Right lobe of liver (tissue), 4 donors: ENCODE measurements at regions not wholly inside any gene's neighbourhood (a gene's known extent, or its start where the extent isn't known, plus 50 kb on each side); places are given as distances from the start of the nearest gene placed in this dataset.

Source experiments
- POLR2A ChIP-seq: fragments of 450-650 bp; IDR thresholded peaks from one replicate; pipeline ENCODE4 v1.6.1; 2017; ENCODE audit warnings: antibody characterized with exemption, mild to moderate bottlenecking
- TF ChIP-seq, protein P1 (sequence below), 4 donors: fragments of 200-600 bp in 3 of 4; fragments of 450-650 bp in 1 of 4; IDR thresholded peaks; one replicate each; pipeline versions ENCODE4 v1.5.1 to v1.8.0; 2016 to 2022; ENCODE audit warnings: antibody characterized with exemption in 4 of 4, mild to moderate bottlenecking in 2 of 4
- donor health status: DM: no; HTN: no; CAD: no.
- donor health status: DM: no; HTN: no; CAD: no.
- donor health status: DM: no; HTN: yes; CAD: no.

DNA sequence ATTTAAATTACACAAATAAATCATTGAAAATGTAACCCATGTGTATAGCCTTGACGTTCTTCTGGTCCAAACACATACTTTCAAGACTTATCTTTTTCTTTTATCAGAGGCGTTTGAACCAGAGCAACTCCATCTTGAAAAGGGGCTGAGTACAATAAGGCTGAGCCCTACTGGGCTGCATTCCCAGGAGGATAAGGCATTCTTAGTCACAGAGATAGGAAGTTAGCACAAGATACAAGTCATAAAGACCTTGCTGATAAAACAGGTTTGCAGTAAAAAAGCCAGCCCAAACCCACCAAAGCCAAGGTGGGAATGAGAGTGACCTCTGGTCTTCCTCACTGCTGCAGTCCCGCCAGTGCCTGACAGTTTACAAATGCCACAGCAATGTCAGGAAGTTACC lies 101.0 kb upstream of the IGSF10 start:
- TF ChIP-seq POLR2A, result no peak
- TF ChIP-seq, protein P1, sequence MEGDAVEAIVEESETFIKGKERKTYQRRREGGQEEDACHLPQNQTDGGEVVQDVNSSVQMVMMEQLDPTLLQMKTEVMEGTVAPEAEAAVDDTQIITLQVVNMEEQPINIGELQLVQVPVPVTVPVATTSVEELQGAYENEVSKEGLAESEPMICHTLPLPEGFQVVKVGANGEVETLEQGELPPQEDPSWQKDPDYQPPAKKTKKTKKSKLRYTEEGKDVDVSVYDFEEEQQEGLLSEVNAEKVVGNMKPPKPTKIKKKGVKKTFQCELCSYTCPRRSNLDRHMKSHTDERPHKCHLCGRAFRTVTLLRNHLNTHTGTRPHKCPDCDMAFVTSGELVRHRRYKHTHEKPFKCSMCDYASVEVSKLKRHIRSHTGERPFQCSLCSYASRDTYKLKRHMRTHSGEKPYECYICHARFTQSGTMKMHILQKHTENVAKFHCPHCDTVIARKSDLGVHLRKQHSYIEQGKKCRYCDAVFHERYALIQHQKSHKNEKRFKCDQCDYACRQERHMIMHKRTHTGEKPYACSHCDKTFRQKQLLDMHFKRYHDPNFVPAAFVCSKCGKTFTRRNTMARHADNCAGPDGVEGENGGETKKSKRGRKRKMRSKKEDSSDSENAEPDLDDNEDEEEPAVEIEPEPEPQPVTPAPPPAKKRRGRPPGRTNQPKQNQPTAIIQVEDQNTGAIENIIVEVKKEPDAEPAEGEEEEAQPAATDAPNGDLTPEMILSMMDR (IDR thresholded peaks at IDR 0.05), result no peak
